HCT116 (cell line): ENCODE measurements at regions not wholly inside any gene's neighbourhood (a gene's known extent, or its start where the extent isn't known, plus 50 kb on each side); places are given as distances from the start of the nearest gene placed in this dataset.

ENCODE experiments used
- ATAC-seq: fragments of 200-7000 bp; cut with Tn5 transposase; 2 replicates; pipeline ENCODE4 v1.9.1; 2020; ENCODE audit warnings: mild to moderate bottlenecking, moderate library complexity
- BruUV-seq: library from RNA; stranded (reverse); fragments of 400-500 nt; replicated peaks from 2 replicates; lab custom pipeline; 2021; lab: Mats Ljungman, UMichigan
- CTCF ChIA-PET: fragments of 300-600 bp; sonication (Branson Sonifier 250); formaldehyde crosslinking; loops from one replicate; lab custom pipeline; 2021; ENCODE audit warnings: antibody characterized with exemption; lab: Charles Lee
- POLR2A ChIA-PET: fragments of 300-600, 350-600 bp; sonication (Branson Sonifier 250); formaldehyde crosslinking; loops from one replicate; lab custom pipeline; 2021; ENCODE audit warnings: antibody characterized with exemption; lab: Charles Lee
- RAD21 ChIA-PET, 2 experiments: fragments of 300-600 bp; sonication (Branson Sonifier 250); formaldehyde crosslinking; loops; one replicate each; lab custom pipeline; 2023; ENCODE audit warnings: low total read pairs in 2 of 2; ENCODE audit not compliant: uncharacterized antibody in 2 of 2, unreplicated experiment in 2 of 2, low non-redundant PET in 1 of 2; lab: Charles Lee
- DNase-seq: peaks from one replicate; pipeline ENCODE4 v3.0.0-alpha.2; 2010; ENCODE audit warnings: low read depth, low spot score
- H2AFZ ChIP-seq: fragments of 200-600 bp; shearing (Covaris generic), sonication (generic); 2 replicates; pipeline ENCODE4 v1.6.1; 2017; ENCODE audit warnings: low read depth, mixed run types, mixed read lengths, antibody characterized with exemption, low read length; ENCODE audit not compliant: poor library complexity, severe bottlenecking
- H3K27ac ChIP-seq: 2 replicates; pipeline ENCODE4 v1.5.1; 2012; ENCODE audit warnings: low read depth, low read length
- H3K27me3 ChIP-seq: fragments of 200-600 bp; sonication (generic); 2 replicates; pipeline ENCODE4 v1.6.1; 2016; ENCODE audit warnings: mixed run types, low read length, mixed read lengths; ENCODE audit not compliant: insufficient read depth
- H3K36me3 ChIP-seq, 2 experiments: fragments of 200-500 bp in 1 of 2; fragments of 200-600 bp in 1 of 2; sonication (Bioruptor generic) in 1 of 2; sonication (generic) in 1 of 2; 2 replicates each; pipeline versions ENCODE4 v1.5.1 to v1.6.1; 2014 to 2016; ENCODE audit warnings: low read length in 2 of 2, inconsistent platforms in 1 of 2, mixed read lengths in 1 of 2, mixed run types in 1 of 2; ENCODE audit not compliant: insufficient read depth in 2 of 2, control insufficient read depth in 1 of 2
- H3K4me1 ChIP-seq, 2 experiments: fragments of 200-600 bp in 1 of 2; sonication (generic) in 1 of 2; 2 replicates each; pipeline versions ENCODE4 v1.5.1 to v1.6.1; 2012 to 2017; ENCODE audit warnings: low read length in 2 of 2, inconsistent platforms in 1 of 2, mild to moderate bottlenecking in 1 of 2, mixed read lengths in 1 of 2, mixed run types in 1 of 2, moderate library complexity in 1 of 2; ENCODE audit not compliant: insufficient read depth in 2 of 2, control insufficient read depth in 1 of 2
- H3K4me2 ChIP-seq: fragments of 200-600 bp; sonication (generic); 2 replicates; pipeline ENCODE4 v1.6.1; 2017; ENCODE audit warnings: mixed run types, low read length, mixed read lengths
- H3K4me3 ChIP-seq, 2 experiments: fragments of 200-600 bp in 1 of 2; sonication (generic) in 1 of 2; replicated peaks in 1 of 2; 2 replicates each; pipeline ENCODE4 v1.5.1; 2011 to 2016; ENCODE audit warnings: low read length in 2 of 2, control low read depth in 1 of 2, low read depth in 1 of 2, mild to moderate bottlenecking in 1 of 2, mixed read lengths in 1 of 2, mixed run types in 1 of 2
- H3K79me2 ChIP-seq: fragments of 200-600 bp; sonication (generic); 2 replicates; pipeline ENCODE4 v1.6.1; 2017; ENCODE audit warnings: mild to moderate bottlenecking, mixed run types, low read length, moderate library complexity, mixed read lengths; ENCODE audit not compliant: insufficient read depth
- H3K9ac ChIP-seq: fragments of 200-600 bp; sonication (generic); 2 replicates; pipeline ENCODE4 v1.6.1; 2016; ENCODE audit warnings: low read length, mixed read lengths
- H3K9me2 ChIP-seq: fragments of 200-600 bp; sonication (generic), shearing (Covaris generic); 2 replicates; pipeline ENCODE4 v1.6.1; 2017; ENCODE audit warnings: mixed run types, mild to moderate bottlenecking, moderate library complexity; ENCODE audit not compliant: insufficient read depth
- H3K9me3 ChIP-seq, 2 experiments: fragments of 200-500 bp in 1 of 2; fragments of 200-600 bp in 1 of 2; sonication (Bioruptor generic) in 1 of 2; sonication (generic) in 1 of 2; 2 replicates each; pipeline ENCODE4 v1.6.1; 2014 to 2017; ENCODE audit warnings: low read length in 2 of 2, mixed read lengths in 2 of 2, inconsistent platforms in 1 of 2, low read depth in 1 of 2, mild to moderate bottlenecking in 1 of 2, mixed run types in 1 of 2, moderate library complexity in 1 of 2; ENCODE audit not compliant: control insufficient read depth in 1 of 2, insufficient read depth in 1 of 2
- H4K20me1 ChIP-seq: fragments of 200-600 bp; sonication (generic), shearing (Covaris generic); 2 replicates; pipeline ENCODE4 v1.6.1; 2017; ENCODE audit warnings: mixed run types, mild to moderate bottlenecking, moderate library complexity; ENCODE audit not compliant: insufficient read depth
- EGR1 ChIP-seq: IDR thresholded peaks from 2 replicates; pipeline ENCODE4 v1.6.1; 2012; ENCODE audit warnings: low read depth
- ELF1 ChIP-seq: IDR thresholded peaks from 2 replicates; pipeline ENCODE4 v1.6.1; 2012; ENCODE audit warnings: low read depth, borderline replicate concordance
- EZH2 ChIP-seq: fragments of 200-600 bp; sonication (generic); IDR thresholded peaks from 2 replicates; pipeline ENCODE4 v1.6.1; 2017; ENCODE audit warnings: antibody characterized with exemption, mixed run types
- EZH2phosphoT487 ChIP-seq: fragments of 200-600 bp; IDR thresholded peaks from 2 replicates; pipeline ENCODE4 v1.6.1; 2018; ENCODE audit warnings: antibody characterized with exemption, borderline replicate concordance
- JUND ChIP-seq: IDR thresholded peaks from 2 replicates; pipeline ENCODE4 v1.6.1; 2012
- POLR2A ChIP-seq: IDR thresholded peaks from 2 replicates; pipeline ENCODE4 v1.7.0; 2011; ENCODE audit warnings: borderline replicate concordance; ENCODE audit not compliant: insufficient read depth, insufficient read length; ENCODE audit errors: extremely low read depth
- POLR2AphosphoS5 ChIP-seq: IDR thresholded peaks from 2 replicates; pipeline ENCODE4 v1.6.1; 2011; ENCODE audit warnings: mild to moderate bottlenecking, low read depth, low read length, moderate library complexity
- RAD21 ChIP-seq: IDR thresholded peaks from 2 replicates; pipeline ENCODE4 v1.6.1; 2012; ENCODE audit warnings: low read depth, mild to moderate bottlenecking
- SIN3A ChIP-seq: IDR thresholded peaks from 2 replicates; pipeline ENCODE4 v1.6.1; 2012; ENCODE audit warnings: low read depth
- SRF ChIP-seq: IDR thresholded peaks from 2 replicates; pipeline ENCODE4 v1.6.1; 2012; ENCODE audit warnings: low read depth
- TCF7L2 ChIP-seq: IDR thresholded peaks from 2 replicates; pipeline ENCODE4 v1.7.0; 2011; ENCODE audit warnings: borderline replicate concordance, inconsistent platforms; ENCODE audit not compliant: insufficient read depth, insufficient read length; ENCODE audit errors: extremely low read depth
- intact Hi-C: fragments of 100-400 bp; cut with micrococcal nuclease; formaldehyde crosslinking; loops from 2 replicates; pipeline ENCODE4 v1.10.0; 2022
- TF ChIP-seq, protein P1 (sequence below): IDR thresholded peaks from 2 replicates; pipeline ENCODE4 v1.6.1; 2011; ENCODE audit warnings: mild to moderate bottlenecking, low read length, moderate library complexity; ENCODE audit not compliant: insufficient replicate concordance; ENCODE audit errors: extremely low read depth
- TF ChIP-seq, protein P2 (sequence below): IDR thresholded peaks from 2 replicates; pipeline ENCODE4 v1.6.1; 2012; ENCODE audit warnings: low read depth

DNA sequence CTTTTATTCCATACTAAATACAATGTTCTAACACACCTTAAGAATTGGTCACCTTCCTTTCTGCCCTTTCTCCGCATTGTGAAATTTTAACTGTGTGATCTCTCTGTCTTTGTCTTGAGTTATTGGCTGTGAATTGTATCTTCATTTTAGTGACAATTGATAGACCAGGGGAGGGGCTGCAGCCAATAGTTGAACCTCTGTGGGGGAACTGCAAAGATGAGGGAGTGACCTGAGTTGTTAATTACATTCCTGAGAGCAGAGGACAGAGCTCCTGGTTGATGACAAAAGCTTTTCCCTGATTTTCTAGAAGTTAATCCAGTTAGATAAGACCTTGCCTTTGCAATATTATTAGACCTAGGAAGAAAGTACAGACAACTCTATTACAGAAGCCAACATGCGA lies 1535.7 kb downstream of the BRINP3 start (continued):
- TF ChIP-seq EZH2phosphoT487 (no peak), SIN3A (no peak)

DNA sequence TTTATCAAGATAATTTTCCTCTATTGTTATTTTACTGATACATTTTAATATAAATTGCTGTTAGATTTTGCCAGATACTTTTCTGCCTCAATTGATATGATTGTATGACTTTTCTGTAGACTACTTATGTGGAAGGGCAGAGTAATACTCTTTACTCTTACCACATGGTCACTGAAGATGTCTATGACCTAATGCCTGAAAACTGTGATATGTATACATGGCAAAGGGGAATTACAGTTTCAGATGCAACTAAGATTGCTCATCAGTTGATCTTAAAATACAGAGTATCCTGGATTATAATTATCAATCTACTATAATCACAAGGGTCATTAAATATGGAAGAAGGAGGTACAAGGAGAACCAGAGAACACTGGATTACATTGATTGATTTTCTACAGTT lies 1528.0 kb downstream of the BRINP3 start:
- no peak overlapping the region for H3K4me2 ChIP-seq
- no peak overlapping the region for H3K4me3 ChIP-seq
- no TSS peak for BruUV-seq
- H4K20me1 ChIP-seq: no peaks in the 10 kb centered on the region
- CTCF ChIA-PET: no interaction called here
- no peak for DNase-seq
- H3K27ac ChIP-seq: no peak overlapping the region
- RAD21 ChIA-PET: no interaction called here
- TF ChIP-seq SRF (no peak), ELF1 (no peak), RAD21 (no peak), JUND (no peak), POLR2A (no peak), EZH2 (no peak), EGR1 (no peak), POLR2AphosphoS5 (no peak), TCF7L2 (no peak)
- TF ChIP-seq, protein P1, sequence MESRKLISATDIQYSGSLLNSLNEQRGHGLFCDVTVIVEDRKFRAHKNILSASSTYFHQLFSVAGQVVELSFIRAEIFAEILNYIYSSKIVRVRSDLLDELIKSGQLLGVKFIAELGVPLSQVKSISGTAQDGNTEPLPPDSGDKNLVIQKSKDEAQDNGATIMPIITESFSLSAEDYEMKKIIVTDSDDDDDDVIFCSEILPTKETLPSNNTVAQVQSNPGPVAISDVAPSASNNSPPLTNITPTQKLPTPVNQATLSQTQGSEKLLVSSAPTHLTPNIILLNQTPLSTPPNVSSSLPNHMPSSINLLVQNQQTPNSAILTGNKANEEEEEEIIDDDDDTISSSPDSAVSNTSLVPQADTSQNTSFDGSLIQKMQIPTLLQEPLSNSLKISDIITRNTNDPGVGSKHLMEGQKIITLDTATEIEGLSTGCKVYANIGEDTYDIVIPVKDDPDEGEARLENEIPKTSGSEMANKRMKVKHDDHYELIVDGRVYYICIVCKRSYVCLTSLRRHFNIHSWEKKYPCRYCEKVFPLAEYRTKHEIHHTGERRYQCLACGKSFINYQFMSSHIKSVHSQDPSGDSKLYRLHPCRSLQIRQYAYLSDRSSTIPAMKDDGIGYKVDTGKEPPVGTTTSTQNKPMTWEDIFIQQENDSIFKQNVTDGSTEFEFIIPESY: no peak
- TF ChIP-seq, protein P2, sequence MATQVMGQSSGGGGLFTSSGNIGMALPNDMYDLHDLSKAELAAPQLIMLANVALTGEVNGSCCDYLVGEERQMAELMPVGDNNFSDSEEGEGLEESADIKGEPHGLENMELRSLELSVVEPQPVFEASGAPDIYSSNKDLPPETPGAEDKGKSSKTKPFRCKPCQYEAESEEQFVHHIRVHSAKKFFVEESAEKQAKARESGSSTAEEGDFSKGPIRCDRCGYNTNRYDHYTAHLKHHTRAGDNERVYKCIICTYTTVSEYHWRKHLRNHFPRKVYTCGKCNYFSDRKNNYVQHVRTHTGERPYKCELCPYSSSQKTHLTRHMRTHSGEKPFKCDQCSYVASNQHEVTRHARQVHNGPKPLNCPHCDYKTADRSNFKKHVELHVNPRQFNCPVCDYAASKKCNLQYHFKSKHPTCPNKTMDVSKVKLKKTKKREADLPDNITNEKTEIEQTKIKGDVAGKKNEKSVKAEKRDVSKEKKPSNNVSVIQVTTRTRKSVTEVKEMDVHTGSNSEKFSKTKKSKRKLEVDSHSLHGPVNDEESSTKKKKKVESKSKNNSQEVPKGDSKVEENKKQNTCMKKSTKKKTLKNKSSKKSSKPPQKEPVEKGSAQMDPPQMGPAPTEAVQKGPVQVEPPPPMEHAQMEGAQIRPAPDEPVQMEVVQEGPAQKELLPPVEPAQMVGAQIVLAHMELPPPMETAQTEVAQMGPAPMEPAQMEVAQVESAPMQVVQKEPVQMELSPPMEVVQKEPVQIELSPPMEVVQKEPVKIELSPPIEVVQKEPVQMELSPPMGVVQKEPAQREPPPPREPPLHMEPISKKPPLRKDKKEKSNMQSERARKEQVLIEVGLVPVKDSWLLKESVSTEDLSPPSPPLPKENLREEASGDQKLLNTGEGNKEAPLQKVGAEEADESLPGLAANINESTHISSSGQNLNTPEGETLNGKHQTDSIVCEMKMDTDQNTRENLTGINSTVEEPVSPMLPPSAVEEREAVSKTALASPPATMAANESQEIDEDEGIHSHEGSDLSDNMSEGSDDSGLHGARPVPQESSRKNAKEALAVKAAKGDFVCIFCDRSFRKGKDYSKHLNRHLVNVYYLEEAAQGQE: no peak
- TF ChIP-seq, all 23 proteins: peak for 0
- POLR2A ChIA-PET: no interaction called here
- H3K9me2 ChIP-seq: no peaks in the 10 kb centered on the region
- H3K9me3 ChIP-seq: no peaks in the 10 kb centered on the region
- intact Hi-C loops: no loop called here
- no peak overlapping the region for H2AFZ ChIP-seq
- no peaks in the 10 kb centered on the region for H3K36me3 ChIP-seq
- ATAC-seq: no peak
- no peaks in the 10 kb centered on the region for H3K27me3 ChIP-seq
- no peaks in the 10 kb centered on the region for H3K79me2 ChIP-seq
- no peaks in the 10 kb centered on the region for H3K4me1 ChIP-seq
- no peak overlapping the region for H3K9ac ChIP-seq
